ENCODE measurements at regions not wholly inside any gene's neighbourhood (a gene's known extent, or its start where the extent isn't known, plus 50 kb on each side); places are given as distances from the start of the nearest gene placed in this dataset.

DNA sequence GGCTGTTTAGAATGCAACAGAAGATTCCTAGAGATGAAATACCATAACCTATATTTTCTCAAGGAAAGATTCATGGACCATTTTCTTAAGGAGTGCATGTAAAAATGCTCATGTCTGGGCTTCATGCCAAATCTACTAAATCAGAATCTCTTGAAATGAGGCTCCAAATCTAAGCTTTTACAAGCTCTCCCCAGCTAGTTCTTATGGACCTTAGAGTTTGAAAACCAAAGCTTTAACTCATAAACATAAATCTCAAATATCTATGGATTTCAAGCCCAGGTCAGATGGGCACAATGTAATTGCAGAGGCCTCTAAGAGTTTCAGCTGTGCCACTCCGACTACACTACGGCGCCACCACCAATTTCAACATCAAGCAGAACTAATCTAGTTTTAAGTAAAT is 117.3 kb upstream of the CAND1 start:
- Histone ChIP-seq H3K4me1 (no peaks in the 10 kb centered on the region), H3K9me3 (no peaks in the 10 kb centered on the region), H3K4me3 (no peak overlapping the region), H3K36me3 (no peaks in the 10 kb centered on the region), H3K27ac (no peak overlapping the region), H3K27me3 (ENCODE audit: low read depth) (no peaks in the 10 kb centered on the region)
- ATAC-seq (no peak), DNase-seq (no peak)
- TF ChIP-seq, protein P1, sequence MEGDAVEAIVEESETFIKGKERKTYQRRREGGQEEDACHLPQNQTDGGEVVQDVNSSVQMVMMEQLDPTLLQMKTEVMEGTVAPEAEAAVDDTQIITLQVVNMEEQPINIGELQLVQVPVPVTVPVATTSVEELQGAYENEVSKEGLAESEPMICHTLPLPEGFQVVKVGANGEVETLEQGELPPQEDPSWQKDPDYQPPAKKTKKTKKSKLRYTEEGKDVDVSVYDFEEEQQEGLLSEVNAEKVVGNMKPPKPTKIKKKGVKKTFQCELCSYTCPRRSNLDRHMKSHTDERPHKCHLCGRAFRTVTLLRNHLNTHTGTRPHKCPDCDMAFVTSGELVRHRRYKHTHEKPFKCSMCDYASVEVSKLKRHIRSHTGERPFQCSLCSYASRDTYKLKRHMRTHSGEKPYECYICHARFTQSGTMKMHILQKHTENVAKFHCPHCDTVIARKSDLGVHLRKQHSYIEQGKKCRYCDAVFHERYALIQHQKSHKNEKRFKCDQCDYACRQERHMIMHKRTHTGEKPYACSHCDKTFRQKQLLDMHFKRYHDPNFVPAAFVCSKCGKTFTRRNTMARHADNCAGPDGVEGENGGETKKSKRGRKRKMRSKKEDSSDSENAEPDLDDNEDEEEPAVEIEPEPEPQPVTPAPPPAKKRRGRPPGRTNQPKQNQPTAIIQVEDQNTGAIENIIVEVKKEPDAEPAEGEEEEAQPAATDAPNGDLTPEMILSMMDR (IDR thresholded peaks at IDR 0.05): no peak
- intact Hi-C loops (cut with DNase I): no loop called here

DNA sequence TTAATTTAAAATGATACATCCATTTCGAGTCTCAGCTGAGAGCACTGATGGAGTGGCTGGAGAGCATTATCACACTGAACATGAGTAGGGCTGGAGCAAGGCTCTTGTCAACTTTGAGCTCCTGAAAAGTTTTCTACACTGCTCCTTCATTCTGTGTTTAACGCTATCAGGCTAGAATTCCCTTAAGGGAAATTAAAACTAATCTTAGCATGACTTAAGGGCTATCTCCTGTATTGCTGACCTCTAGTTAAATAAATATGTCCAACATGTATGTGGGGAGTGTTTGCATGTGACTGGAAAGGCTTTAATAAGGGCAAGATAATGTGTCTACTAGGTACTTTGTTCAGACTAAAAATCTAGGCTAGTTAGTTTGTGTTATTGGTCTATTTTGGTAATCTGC is 116.7 kb upstream of the CAND1 start:
- Histone ChIP-seq H3K27ac (no peak overlapping the region), H3K4me3 (no peak overlapping the region), H3K9me3 (no peaks in the 10 kb centered on the region), H3K27me3 (ENCODE audit: low read depth) (no peaks in the 10 kb centered on the region), H3K4me1 (no peaks in the 10 kb centered on the region), H3K36me3 (no peaks in the 10 kb centered on the region)
- ATAC-seq: no peak
- intact Hi-C loops (cut with DNase I): no loop called here
- no peak for DNase-seq
- TF ChIP-seq, protein P1 (IDR thresholded peaks at IDR 0.05): no peak

GRCh38 chr12:67154901-67155300 is 114.3 kb upstream of the CAND1 start:
- intact Hi-C loops (cut with DNase I): no loop called here
- no peaks in the 10 kb centered on the region for H3K4me1 ChIP-seq
- no peak overlapping the region for H3K4me3 ChIP-seq
- TF ChIP-seq, protein P1 (IDR thresholded peaks at IDR 0.05): no peak
- H3K27ac ChIP-seq: no peak overlapping the region
- ATAC-seq (no peak), DNase-seq (no peak)
- H3K36me3 ChIP-seq: no peaks in the 10 kb centered on the region
- no peaks in the 10 kb centered on the region for H3K9me3 ChIP-seq
- no peaks in the 10 kb centered on the region for H3K27me3 ChIP-seq (ENCODE audit: low read depth)

DNA sequence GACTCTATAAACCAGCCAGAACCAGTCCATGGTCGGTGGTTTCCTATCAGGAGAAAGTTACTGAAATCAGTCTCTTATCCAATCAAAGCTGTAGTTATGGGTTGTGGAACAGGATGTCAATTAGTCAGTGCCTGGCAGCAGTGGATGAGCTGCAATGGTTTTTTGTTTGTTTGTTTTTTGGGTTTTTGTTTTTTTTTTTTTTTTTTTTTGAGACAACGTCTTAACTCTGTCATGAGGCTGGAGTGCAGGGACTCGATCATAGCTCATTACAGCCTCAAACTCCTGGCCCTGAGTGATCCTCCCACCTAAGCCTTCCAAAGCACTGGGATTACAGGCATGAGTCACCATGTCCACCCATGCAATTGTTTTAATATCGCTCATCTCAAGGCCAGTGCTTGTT is 113.3 kb upstream of the CAND1 start:
- no peak overlapping the region for H3K4me3 ChIP-seq
- no peaks in the 10 kb centered on the region for H3K36me3 ChIP-seq
- ATAC-seq (no peak), DNase-seq (no peak)
- no peaks in the 10 kb centered on the region for H3K4me1 ChIP-seq
- no peak overlapping the region for H3K27ac ChIP-seq
- no peaks in the 10 kb centered on the region for H3K9me3 ChIP-seq
- no peaks in the 10 kb centered on the region for H3K27me3 ChIP-seq (ENCODE audit: low read depth)
- TF ChIP-seq, protein P1 (IDR thresholded peaks at IDR 0.05): no peak
- intact Hi-C loops (cut with DNase I): no loop called here

DNA sequence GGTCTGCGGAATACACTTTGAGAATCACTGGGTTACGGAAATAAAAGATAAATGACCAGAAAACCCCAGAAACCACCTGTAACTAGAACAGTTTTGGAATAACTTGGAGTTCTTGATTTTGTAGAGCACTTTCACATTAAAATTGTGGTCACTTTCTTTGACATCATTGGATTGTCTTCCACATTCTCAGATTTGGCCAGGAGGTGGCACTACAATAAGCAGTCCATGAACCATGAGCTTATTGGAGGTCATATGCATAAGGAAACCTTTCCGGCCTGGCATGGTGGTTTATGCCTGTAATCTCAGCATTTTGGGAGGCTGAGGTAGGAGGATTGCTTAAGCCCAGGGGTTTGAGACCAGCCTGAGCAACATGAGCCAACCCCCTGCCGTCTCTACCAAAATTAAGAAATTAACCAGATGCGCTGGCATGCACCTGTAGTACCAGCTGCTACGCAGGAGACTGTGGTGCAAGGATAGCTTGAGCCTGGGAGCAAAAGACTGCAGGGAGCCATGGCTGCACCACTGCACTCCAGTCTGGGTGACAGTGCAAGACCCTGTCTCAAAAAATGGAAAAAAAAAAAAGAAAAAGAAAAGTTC is 107.7 kb upstream of the CAND1 start:
- DNase-seq (no peak), ATAC-seq (peak; percentile 52 to 61)

More for the DNA sequence above, 107.7 kb upstream of the CAND1 start:
- no peaks in the 10 kb centered on the region for H3K27me3 ChIP-seq (ENCODE audit: low read depth)
- H3K27ac ChIP-seq: no peak overlapping the region
- intact Hi-C loops (cut with DNase I): no loop called here
- TF ChIP-seq, protein P1 (IDR thresholded peaks at IDR 0.05): peak; percentile 50
- H3K4me1 ChIP-seq: no peaks in the 10 kb centered on the region
- no peaks in the 10 kb centered on the region for H3K9me3 ChIP-seq
- no peaks in the 10 kb centered on the region for H3K36me3 ChIP-seq
- no peak overlapping the region for H3K4me3 ChIP-seq
